GM21717 (cell line): ENCODE measurements at regions not wholly inside any gene's neighbourhood (a gene's known extent, or its start where the extent isn't known, plus 50 kb on each side); places are given as distances from the start of the nearest gene placed in this dataset.

Experiments
- ATAC-seq: cut with Tn5 transposase; IDR thresholded peaks from one replicate; pipeline ENCODE4 v1.9.1; 2021; ENCODE audit warnings: mild to moderate bottlenecking, moderate library complexity; ENCODE audit not compliant: unreplicated experiment

DNA sequence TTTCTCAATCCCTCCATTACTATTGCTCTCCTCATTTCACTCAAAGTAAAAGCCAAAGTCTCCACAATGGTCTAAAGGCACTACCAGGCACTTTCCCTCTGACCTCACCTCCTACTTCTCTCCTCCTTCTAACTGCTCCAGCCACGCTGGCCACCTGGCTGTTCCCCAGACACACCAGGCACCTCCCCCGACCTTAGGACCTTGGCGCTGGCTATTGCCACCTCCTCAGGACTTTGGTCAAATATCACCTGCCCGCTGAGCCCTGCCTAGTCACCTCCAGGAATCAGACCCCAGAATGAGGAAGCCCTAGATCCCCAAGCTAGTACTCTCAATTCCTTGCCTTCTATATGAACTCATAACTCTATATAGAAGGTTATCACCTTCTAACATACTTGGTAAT lies 66.2 kb upstream of the STEAP1B start:
- no peak for ATAC-seq

GRCh38 chr7:22565315-22565811 lies 65.4 kb upstream of the STEAP1B start:
- peak; percentile 39 for ATAC-seq

DNA sequence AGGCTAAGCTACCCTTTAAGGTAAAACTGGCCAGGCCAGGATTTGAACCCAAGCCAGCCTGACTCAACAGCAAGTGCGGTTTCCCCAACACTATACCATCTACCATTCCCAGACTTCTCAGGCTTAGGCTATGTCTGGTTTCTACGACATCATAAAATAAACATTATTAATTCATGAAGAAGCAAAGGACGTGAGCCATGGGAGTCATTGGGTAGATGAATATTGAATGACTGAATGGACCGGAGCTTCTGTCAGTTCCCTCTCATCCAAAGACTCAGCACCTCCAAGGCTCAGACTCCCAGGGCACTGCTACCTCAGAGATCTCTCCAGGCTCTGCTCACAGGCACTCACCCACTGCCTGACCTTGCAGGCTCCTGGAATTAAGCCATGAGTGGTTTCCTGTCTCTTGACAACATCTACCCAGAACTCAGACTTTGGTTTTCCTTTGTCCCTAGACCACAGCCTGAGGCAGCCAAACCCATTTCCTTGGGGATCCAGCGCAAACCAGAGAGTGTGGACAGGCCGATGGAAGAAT lies 64.6 kb upstream of the STEAP1B start:
- ATAC-seq = no peak

DNA sequence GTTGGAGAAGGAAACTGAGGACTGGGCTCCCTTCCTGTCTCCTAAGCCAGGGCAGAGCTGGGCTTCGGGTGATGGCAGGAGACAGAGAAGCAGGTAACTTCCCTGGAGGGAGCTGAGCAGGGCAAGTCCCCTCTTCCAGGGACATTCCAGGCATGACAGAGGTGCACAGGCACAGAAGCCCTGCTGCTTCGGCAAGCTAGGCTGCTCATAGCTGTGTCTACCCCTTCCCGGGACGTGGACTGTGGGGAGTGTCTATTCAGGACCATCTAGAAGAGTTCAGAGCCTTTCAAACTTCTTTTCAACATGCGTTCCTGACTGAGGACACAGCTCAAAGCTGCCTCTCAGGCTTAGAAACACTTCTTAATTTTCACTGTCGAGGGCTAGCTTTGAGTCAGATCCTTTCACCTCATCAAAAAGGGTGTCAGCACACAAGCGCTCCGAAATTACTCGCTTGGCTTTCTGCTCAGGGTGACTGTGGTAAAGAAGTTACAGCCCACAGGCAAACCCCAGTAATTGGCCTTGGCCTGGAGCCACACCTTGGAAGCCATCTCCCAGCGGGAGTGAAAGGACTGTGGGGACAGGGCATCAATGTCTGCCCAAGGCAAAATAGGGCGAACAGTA lies 63.7 kb upstream of the STEAP1B start:
- ATAC-seq = peak; percentile 38

- ATAC-seq = peak; percentile 17
These were observed 63.1 kb upstream of the STEAP1B start for GRCh38 chr7:22563032-22563501.

DNA sequence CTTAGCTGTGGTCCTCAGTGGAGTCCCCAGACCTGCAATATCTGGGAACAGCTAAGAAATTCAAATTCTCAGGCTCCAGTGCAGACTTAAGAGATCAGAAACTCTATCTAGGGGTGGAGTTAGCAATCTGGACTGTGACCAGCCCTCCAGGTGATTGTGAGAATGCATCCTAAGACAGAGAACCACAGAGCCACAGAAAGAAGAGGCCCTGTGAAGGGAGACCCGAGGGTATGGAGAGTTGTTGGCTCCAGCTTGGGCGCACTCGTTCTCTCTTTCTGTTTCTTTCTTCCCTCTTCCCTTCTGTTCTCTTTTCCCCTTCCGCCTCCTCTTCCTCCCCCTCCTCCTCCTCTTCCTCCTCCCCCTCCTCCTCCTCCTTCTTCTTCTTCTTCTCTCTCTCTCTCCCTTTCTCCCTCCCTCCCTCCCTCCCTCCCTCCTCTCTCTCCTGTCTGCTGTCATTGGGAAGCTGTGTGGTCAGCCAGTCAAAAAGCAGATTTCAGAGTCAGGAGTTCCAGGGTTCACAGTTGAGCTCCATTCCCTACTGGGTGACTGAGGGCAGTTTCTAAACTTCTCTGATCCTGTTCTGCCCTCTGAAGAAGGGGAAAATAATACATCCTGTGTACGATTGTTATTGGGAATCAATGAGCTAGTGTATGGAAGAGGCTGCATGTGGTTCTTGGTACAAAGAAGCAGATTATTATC lies 62.1 kb upstream of the STEAP1B start:
- peak; percentile 36 for ATAC-seq

- ATAC-seq = no peak
These were observed 61.4 kb upstream of the STEAP1B start for GRCh38 chr7:22561321-22561811.

DNA sequence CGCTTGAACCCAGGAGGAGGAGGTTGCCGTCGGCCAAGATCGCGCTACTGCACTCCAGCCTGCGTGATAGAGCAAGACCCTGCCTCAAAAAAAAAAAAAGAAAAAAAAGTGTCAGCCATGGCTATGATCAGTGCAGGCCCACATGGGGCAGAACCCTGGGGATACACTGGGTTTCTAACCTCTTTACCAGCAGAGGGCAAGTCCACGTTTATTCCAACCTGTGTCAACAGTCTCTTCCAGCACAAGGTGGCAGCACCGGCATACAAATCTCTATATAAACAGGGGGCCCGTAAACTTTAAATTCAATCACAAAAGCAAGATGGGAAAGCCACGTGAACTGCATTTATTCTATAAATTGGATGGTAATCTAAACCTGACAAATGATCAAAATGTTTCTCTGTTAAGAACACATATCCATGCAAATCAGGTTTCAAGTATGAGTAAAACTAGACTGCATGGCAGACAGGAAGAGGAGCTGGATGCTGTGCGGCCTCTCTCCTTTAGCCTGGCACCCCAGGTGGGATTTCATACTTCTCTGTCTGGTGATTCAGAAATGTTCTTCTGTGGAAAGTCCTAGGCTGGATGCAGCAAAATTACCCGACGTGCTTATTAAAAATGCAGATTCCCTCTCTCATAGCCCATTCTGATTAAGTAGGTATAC lies 60.0 kb upstream of the STEAP1B start:
- no peak for ATAC-seq

GRCh38 chr7:22557167-22557566 lies 57.2 kb upstream of the STEAP1B start:
- no peak for ATAC-seq

- no peak for ATAC-seq
These were observed 55.5 kb upstream of the STEAP1B start for GRCh38 chr7:22555476-22555875.

GRCh38 chr7:22554184-22554583 lies 54.2 kb upstream of the STEAP1B start:
- no peak for ATAC-seq

DNA sequence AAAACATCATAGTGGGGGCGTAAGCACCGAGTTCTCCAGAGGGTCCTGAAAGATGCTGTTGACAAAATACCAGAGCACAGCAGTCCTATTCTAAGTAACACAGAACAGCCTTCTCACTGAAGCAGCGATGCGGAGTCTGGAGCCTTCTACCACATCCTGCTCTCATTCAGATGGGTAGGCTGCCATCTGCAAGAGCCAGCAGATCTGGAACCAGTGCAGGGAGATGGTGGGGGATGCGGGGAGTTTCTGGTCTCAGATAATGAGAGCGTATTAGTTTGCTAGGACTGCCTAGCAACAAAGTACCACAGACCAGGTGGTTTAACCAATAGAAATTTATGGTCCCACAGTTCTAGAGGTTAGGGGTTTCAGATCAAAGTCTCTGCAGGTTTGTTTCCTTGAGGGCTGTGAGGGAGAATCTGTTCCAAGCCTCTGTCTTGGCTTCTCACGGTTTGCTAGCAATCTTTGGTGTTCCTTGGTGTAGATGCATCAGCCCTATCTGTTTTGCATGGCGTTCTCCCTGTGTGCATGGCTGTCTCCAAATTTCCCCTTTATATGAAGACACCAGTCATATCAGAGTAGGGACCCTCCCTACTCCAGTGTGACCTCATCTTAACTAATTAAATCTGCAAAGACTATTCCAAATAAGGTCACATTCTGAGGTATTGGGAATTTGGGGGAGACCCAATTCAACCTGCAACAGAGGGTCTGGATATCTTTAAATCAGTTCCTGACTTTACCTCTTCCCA lies 52.0 kb upstream of the STEAP1B start:
- ATAC-seq = peak; percentile 95

DNA sequence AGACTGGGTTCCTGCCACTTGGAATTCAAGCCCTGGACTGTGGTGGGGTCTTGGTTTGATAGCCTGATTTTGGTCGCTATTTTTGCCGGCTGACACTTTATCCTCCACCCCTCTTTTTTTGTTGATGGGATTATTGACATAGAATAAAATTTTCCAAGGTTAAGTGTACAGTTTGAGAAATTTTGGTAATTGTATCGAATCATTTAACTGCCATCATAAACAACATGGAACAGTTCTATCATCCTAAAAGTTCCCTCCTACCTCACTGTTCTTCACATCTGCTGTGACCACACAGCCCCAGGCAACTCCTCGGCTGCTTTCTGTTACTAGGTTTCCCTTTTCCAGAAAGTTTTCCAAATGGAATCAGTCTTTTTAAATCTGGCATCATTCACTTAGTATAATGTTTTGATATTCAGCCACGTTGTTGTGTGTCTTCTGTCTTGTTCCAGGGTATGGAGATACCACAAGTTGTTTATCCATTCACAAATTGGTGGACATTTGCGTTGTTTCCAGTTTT lies 50.6 kb upstream of the STEAP1B start:
- no peak for ATAC-seq

GRCh38 chr7:22549667-22550513 lies 49.9 kb upstream of the STEAP1B start:
- no peak for ATAC-seq
